IMR-90 (cell line): ENCODE measurements at regions not wholly inside any gene's neighbourhood (a gene's known extent, or its start where the extent isn't known, plus 50 kb on each side); places are given as distances from the start of the nearest gene placed in this dataset.

Source experiments
- ATAC-seq: fragments of 200-7000 bp; cut with Tn5 transposase; 2 replicates; pipeline ENCODE4 v1.9.1; 2020; ENCODE audit warnings: low read depth, mild to moderate bottlenecking, moderate library complexity
- BruUV-seq: library from RNA; stranded (reverse); fragments of 400-500 nt; replicated peaks from 2 replicates; lab custom pipeline; 2021; lab: Mats Ljungman, UMichigan
- CTCF ChIA-PET: fragments of 300-600 bp; formaldehyde crosslinking; extraction: SDS; loops from one replicate; lab custom pipeline; 2021; ENCODE audit warnings: antibody characterized with exemption; lab: Yijun Ruan, JAX
- POLR2A ChIA-PET: fragments of 300-600 bp; sonication (Branson Sonifier 250); formaldehyde crosslinking; loops from one replicate; lab custom pipeline; 2022; ENCODE audit warnings: antibody characterized with exemption; ENCODE audit not compliant: unreplicated experiment; lab: Charles Lee
- DNase-seq: peaks from one replicate; pipeline ENCODE4 v3.0.0; 2013
- H2AFZ ChIP-seq: replicated peaks from 2 replicates; pipeline ENCODE3; 2013; ENCODE audit warnings: low read length, mild to moderate bottlenecking; ENCODE audit not compliant: poor library complexity
- H2AK5ac ChIP-seq: 2 replicates; pipeline ENCODE4 v1.6.1; 2013; ENCODE audit warnings: low read depth, low read length, inconsistent platforms
- H2AK9ac ChIP-seq: replicated peaks from 2 replicates; pipeline ENCODE3; 2013; ENCODE audit warnings: mild to moderate bottlenecking, low read depth, low read length, moderate library complexity; ENCODE audit not compliant: poor library complexity
- H2BK120ac ChIP-seq: 2 replicates; pipeline ENCODE4 v1.6.1; 2013; ENCODE audit warnings: low read depth, low read length, inconsistent platforms
- H2BK15ac ChIP-seq: 3 replicates; pipeline ENCODE4 v1.6.1; 2013; ENCODE audit warnings: low read depth, low read length, inconsistent platforms
- H2BK20ac ChIP-seq: 2 replicates; pipeline ENCODE4 v1.6.1; 2013; ENCODE audit warnings: low read depth, mild to moderate bottlenecking, inconsistent platforms, low read length, moderate library complexity
- H2BK5ac ChIP-seq: 2 replicates; pipeline ENCODE4 v1.6.1; 2013; ENCODE audit warnings: mild to moderate bottlenecking, low read depth, low read length, inconsistent platforms; ENCODE audit not compliant: poor library complexity, severe bottlenecking
- H3K14ac ChIP-seq: replicated peaks from 2 replicates; pipeline ENCODE4 v1.6.1; 2013; ENCODE audit warnings: low read depth, low read length, inconsistent platforms
- H3K18ac ChIP-seq: 2 replicates; pipeline ENCODE4 v1.6.1; 2013; ENCODE audit warnings: low read depth, low read length, control low read depth
- H3K23ac ChIP-seq: 2 replicates; pipeline ENCODE4 v1.6.1; 2013; ENCODE audit warnings: low read depth, low read length, inconsistent platforms
- H3K27ac ChIP-seq: 2 replicates; pipeline ENCODE4 v1.5.1; 2013; ENCODE audit warnings: mild to moderate bottlenecking, control low read depth, low read length; ENCODE audit not compliant: insufficient read depth
- H3K27me3 ChIP-seq: 2 replicates; pipeline ENCODE4 v1.6.1; 2013; ENCODE audit warnings: low read length; ENCODE audit not compliant: control insufficient read depth, insufficient read depth
- H3K36me3 ChIP-seq: 2 replicates; pipeline ENCODE4 v1.6.1; 2013; ENCODE audit warnings: low read length, mixed read lengths; ENCODE audit not compliant: control insufficient read depth, insufficient read depth
- H3K4ac ChIP-seq: 2 replicates; pipeline ENCODE4 v1.6.1; 2013; ENCODE audit warnings: low read depth, low read length, inconsistent platforms
- H3K4me1 ChIP-seq: 2 replicates; pipeline ENCODE4 v1.6.1; 2013; ENCODE audit warnings: low read length, mixed read lengths; ENCODE audit not compliant: control insufficient read depth, insufficient read depth
- H3K4me2 ChIP-seq: 2 replicates; pipeline ENCODE4 v1.6.1; 2013; ENCODE audit warnings: low read depth, mild to moderate bottlenecking, control low read depth, low read length, moderate library complexity
- H3K4me3 ChIP-seq: 2 replicates; pipeline ENCODE4 v1.5.1; 2013; ENCODE audit warnings: low read depth, mild to moderate bottlenecking, control low read depth, low read length, moderate library complexity; ENCODE audit not compliant: insufficient read depth
- H3K56ac ChIP-seq: 2 replicates; pipeline ENCODE4 v1.6.1; 2013; ENCODE audit warnings: low read length, inconsistent platforms; ENCODE audit not compliant: insufficient read depth; ENCODE audit errors: extremely low read depth
- H3K79me1 ChIP-seq, 2 experiments: 2 replicates each; pipeline ENCODE4 v1.6.1; 2013; ENCODE audit warnings: low read length in 2 of 2, inconsistent platforms in 1 of 2, low read depth in 1 of 2
- H3K9ac ChIP-seq: 2 replicates; pipeline ENCODE4 v1.6.1; 2013; ENCODE audit warnings: low read depth, low read length, control low read depth
- H3K9me1 ChIP-seq: 2 replicates; pipeline ENCODE4 v1.6.1; 2013; ENCODE audit warnings: low read length, inconsistent platforms; ENCODE audit not compliant: insufficient read depth
- H3K9me3 ChIP-seq: 2 replicates; pipeline ENCODE4 v1.6.1; 2013; ENCODE audit warnings: low read length; ENCODE audit not compliant: control insufficient read depth, insufficient read depth
- H4K20me1 ChIP-seq: 2 replicates; pipeline ENCODE4 v1.6.1; 2013; ENCODE audit warnings: low read length, inconsistent platforms; ENCODE audit not compliant: insufficient read depth
- H4K5ac ChIP-seq: 2 replicates; pipeline ENCODE4 v1.6.1; 2013; ENCODE audit warnings: mild to moderate bottlenecking, low read depth, low read length, control low read depth
- H4K8ac ChIP-seq, 2 experiments: 2 replicates each; pipeline ENCODE4 v1.6.1; 2013; ENCODE audit warnings: low read depth in 2 of 2, low read length in 2 of 2, control low read depth in 1 of 2, inconsistent platforms in 1 of 2
- H4K91ac ChIP-seq: 2 replicates; pipeline ENCODE4 v1.6.1; 2013; ENCODE audit warnings: low read depth, low read length, inconsistent platforms; ENCODE audit not compliant: insufficient read depth
- BHLHE40 ChIP-seq: fragments of 150-350 bp; IDR thresholded peaks from 2 replicates; pipeline ENCODE4 v1.6.1; 2016; ENCODE audit warnings: mild to moderate bottlenecking, low read depth, low read length
- CHD1 ChIP-seq: IDR thresholded peaks from 2 replicates; pipeline ENCODE4 v1.6.1; 2012; ENCODE audit warnings: low read depth, low read length, improper control_type of control experiment
- FOS ChIP-seq: fragments of 150-350 bp; IDR thresholded peaks from 2 replicates; pipeline ENCODE4 v1.6.1; 2016; ENCODE audit warnings: low read depth, low read length
- MAFK ChIP-seq: IDR thresholded peaks from 2 replicates; pipeline ENCODE4 v1.6.1; 2012; ENCODE audit warnings: low read depth, low read length, improper control_type of control experiment
- MAZ ChIP-seq: IDR thresholded peaks from 2 replicates; pipeline ENCODE4 v1.6.1; 2012; ENCODE audit warnings: low read depth, mild to moderate bottlenecking, low read length, improper control_type of control experiment, moderate library complexity, borderline replicate concordance
- MXI1 ChIP-seq: IDR thresholded peaks from 2 replicates; pipeline ENCODE4 v1.6.1; 2012; ENCODE audit warnings: low read depth, mild to moderate bottlenecking, low read length, moderate library complexity, borderline replicate concordance
- NFE2L2 ChIP-seq: fragments of 150-350 bp; IDR thresholded peaks from 2 replicates; pipeline ENCODE4 v1.6.1; 2016; ENCODE audit warnings: low read depth, mild to moderate bottlenecking, low read length
- POLR2A ChIP-seq: IDR thresholded peaks from 2 replicates; pipeline ENCODE4 v1.6.1; 2012; ENCODE audit warnings: mild to moderate bottlenecking, low read depth, low read length
- RCOR1 ChIP-seq: IDR thresholded peaks from 2 replicates; pipeline ENCODE4 v1.6.1; 2012; ENCODE audit warnings: mild to moderate bottlenecking, low read length, improper control_type of control experiment; ENCODE audit not compliant: insufficient replicate concordance
- SMC3 ChIP-seq: fragments of 150-350 bp; IDR thresholded peaks from 2 replicates; pipeline ENCODE4 v1.6.1; 2016; ENCODE audit warnings: low read depth, mild to moderate bottlenecking, antibody characterized with exemption, low read length, moderate library complexity
- WGBS, 2 experiments: methylation state at CpG; one replicate each; pipeline versions ENCODE4 v1.1.5 to v1.1.7; 2013; ENCODE audit warnings: missing lambda C conversion rate in 2 of 2; ENCODE audit not compliant: insufficient read length in 1 of 2; ENCODE audit errors: extremely low coverage in 2 of 2; 5-methylcytosine and 5-hydroxymethylcytosine counted together
- dilution Hi-C: fragments of 300-500 bp; cut with HindIII; formaldehyde crosslinking; loops from one replicate; pipeline ENCODE4 v1.14.3; 2018; ENCODE audit warnings: low sequenced_read_pairs; ENCODE audit not compliant: unreplicated experiment
- in situ Hi-C: fragments of 300-500 bp; cut with MboI; formaldehyde crosslinking; loops from 3 replicates; pipeline ENCODE4 v1.14.3; 2019; ENCODE audit warnings: low sequenced_read_pairs, inconsistent platforms, mixed read lengths
- intact Hi-C: fragments of 100-400 bp; cut with micrococcal nuclease; formaldehyde crosslinking; loops from 2 replicates; pipeline ENCODE4 v1.10.0; 2022
- TF ChIP-seq, protein P1 (sequence below): conservative IDR thresholded peaks from 2 replicates; pipeline ENCODE4 v1.5.1; 2012; ENCODE audit warnings: mild to moderate bottlenecking, low read depth, low read length, improper control_type of control experiment
- TF ChIP-seq, protein P2 (sequence below): fragments of 150-350 bp; IDR thresholded peaks from 2 replicates; pipeline ENCODE4 v1.6.1; 2017; ENCODE audit warnings: mild to moderate bottlenecking, antibody characterized with exemption, low read length, low read depth

DNA sequence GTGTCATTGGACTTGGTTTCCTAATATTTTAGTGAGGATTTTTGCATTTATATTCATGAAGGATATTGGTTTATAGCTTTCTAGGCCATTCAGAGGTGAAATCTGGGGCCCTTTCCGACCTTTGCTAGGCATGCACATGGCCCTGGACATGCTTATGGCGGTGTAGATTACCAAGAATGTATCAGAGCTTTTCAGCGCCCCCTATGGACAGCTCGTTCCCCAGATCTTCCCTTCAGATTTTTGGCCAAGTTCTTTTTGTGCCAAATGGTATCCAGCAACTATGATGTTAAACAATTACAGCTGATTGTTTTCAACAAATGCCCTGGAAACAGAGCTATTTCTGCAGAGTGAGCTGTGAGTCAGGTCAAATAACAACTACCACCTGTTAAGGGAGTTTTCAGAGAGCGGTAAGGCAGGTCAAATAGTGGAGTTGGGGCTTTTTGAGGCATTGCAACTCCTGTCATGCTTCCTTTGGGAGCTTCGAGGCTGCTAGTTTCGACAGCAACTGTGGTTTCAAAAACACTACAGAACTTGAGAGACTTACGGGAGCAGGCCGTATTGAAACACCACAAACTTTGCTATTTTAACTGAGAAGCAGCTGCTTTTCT is 188.3 kb downstream of the ZNF516 start:
- Histone ChIP-seq H3K9me3 (no peaks in the 10 kb centered on the region), H3K27ac (no peak overlapping the region), H2BK5ac (no peak overlapping the region), H2AFZ (no peak overlapping the region), H3K36me3 (no peaks in the 10 kb centered on the region), H4K8ac (no peak overlapping the region), H2BK15ac (no peak overlapping the region), H4K91ac (no peak overlapping the region), H2BK20ac (no peak overlapping the region), H3K4ac (no peak overlapping the region), H3K4me1 (no peaks in the 10 kb centered on the region), H3K79me1 (no peaks in the 10 kb centered on the region), H3K27me3 (no peaks in the 10 kb centered on the region; the same call in 1 of the 2 replicates), H3K9me1 (no peaks in the 10 kb centered on the region), H3K9ac (no peak overlapping the region), H3K18ac (no peak overlapping the region), H3K56ac (no peak overlapping the region), H2AK9ac (no peak overlapping the region), H3K23ac (no peak overlapping the region), H2BK120ac (no peak overlapping the region), H4K5ac (no peak overlapping the region), H3K4me3 (no peak overlapping the region), H2AK5ac (no peak overlapping the region), H3K4me2 (no peak overlapping the region), H3K14ac (no peak overlapping the region), H4K20me1 (no peaks in the 10 kb centered on the region)
- TF ChIP-seq SMC3 (no peak), RCOR1 (no peak), MAZ (no peak), CHD1 (no peak), NFE2L2 (no peak), BHLHE40 (no peak), POLR2A (no peak), MXI1 (no peak), FOS (no peak), MAFK (no peak)
- TF ChIP-seq, protein P1, sequence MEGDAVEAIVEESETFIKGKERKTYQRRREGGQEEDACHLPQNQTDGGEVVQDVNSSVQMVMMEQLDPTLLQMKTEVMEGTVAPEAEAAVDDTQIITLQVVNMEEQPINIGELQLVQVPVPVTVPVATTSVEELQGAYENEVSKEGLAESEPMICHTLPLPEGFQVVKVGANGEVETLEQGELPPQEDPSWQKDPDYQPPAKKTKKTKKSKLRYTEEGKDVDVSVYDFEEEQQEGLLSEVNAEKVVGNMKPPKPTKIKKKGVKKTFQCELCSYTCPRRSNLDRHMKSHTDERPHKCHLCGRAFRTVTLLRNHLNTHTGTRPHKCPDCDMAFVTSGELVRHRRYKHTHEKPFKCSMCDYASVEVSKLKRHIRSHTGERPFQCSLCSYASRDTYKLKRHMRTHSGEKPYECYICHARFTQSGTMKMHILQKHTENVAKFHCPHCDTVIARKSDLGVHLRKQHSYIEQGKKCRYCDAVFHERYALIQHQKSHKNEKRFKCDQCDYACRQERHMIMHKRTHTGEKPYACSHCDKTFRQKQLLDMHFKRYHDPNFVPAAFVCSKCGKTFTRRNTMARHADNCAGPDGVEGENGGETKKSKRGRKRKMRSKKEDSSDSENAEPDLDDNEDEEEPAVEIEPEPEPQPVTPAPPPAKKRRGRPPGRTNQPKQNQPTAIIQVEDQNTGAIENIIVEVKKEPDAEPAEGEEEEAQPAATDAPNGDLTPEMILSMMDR, result no peak
- TF ChIP-seq, protein P2, sequence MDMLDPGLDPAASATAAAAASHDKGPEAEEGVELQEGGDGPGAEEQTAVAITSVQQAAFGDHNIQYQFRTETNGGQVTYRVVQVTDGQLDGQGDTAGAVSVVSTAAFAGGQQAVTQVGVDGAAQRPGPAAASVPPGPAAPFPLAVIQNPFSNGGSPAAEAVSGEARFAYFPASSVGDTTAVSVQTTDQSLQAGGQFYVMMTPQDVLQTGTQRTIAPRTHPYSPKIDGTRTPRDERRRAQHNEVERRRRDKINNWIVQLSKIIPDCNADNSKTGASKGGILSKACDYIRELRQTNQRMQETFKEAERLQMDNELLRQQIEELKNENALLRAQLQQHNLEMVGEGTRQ, result no peak
- in situ Hi-C loops, result no loop called here
- ChIA-PET POLR2A (no interaction called here), CTCF (interaction anchor here (1.1 kb wide), 1 partner anchor 9 kb away, joined by 3 read pairs; no protein-coding TSS in a partner anchor)
- DNase-seq (no peak), ATAC-seq (no peak)
- dilution Hi-C loops, result no loop called here
- 20% methylated on average over 1 of the region's 9 CpGs; no CpG with 5 or more reads in 1 of the 2 experiments for WGBS, 2 experiments
- no TSS peak for BruUV-seq
- intact Hi-C loops, result no loop called here
